HepG2 (cell line): ENCODE measurements at regions not wholly inside any gene's neighbourhood (a gene's known extent, or its start where the extent isn't known, plus 50 kb on each side); places are given as distances from the start of the nearest gene placed in this dataset.
A peak's percentile ranks its signal among the peaks of the same experiment; 100 is the strongest.

Experiments
- ATAC-seq: fragments of 200-7000 bp; cut with Tn5 transposase; 3 replicates; pipeline ENCODE4 v1.9.1; 2020; ENCODE audit warnings: mild to moderate bottlenecking, moderate library complexity
- BruUV-seq: library from RNA; stranded (reverse); fragments of 400-500 nt; replicated peaks from 2 replicates; lab custom pipeline; 2021; lab: Mats Ljungman, UMichigan
- CTCF ChIA-PET: fragments of 300-600 bp; formaldehyde crosslinking; extraction: SDS; loops from one replicate; lab custom pipeline; 2021; ENCODE audit warnings: low total read pairs, inconsistent platforms, low intra/inter-chr PET ratio; lab: Yijun Ruan, JAX
- POLR2A ChIA-PET: fragments of 350-600 bp; sonication (Branson Sonifier 250); formaldehyde crosslinking; loops from one replicate; lab custom pipeline; 2020; ENCODE audit warnings: antibody characterized with exemption, inconsistent platforms; lab: Yijun Ruan, JAX
- DNase-seq: peaks from one replicate; pipeline ENCODE4 v3.0.0-alpha.2; 2015; ENCODE audit warnings: low spot score
- FAIRE-seq: peaks from 3 replicates; lab custom pipeline; 2011; peaks lifted over from hg19 to GRCh38; lab: Jason Lieb, UNC
- H2AFZ ChIP-seq: one replicate; pipeline ENCODE4 v1.6.1; 2011; ENCODE audit warnings: low read length, inconsistent platforms
- H3K27ac ChIP-seq: fragments of 300-600 bp; 3 replicates; pipeline ENCODE4 v1.8.0; 2011; ENCODE audit warnings: mixed run types, mild to moderate bottlenecking, mixed read lengths, low read length, inconsistent platforms; ENCODE audit not compliant: insufficient read depth; ENCODE audit errors: extremely low read length
- H3K27me3 ChIP-seq, 2 experiments: fragments of 200-600 bp in 1 of 2; 2 replicates in 1 of 2; 3 replicates in 1 of 2; pipeline versions ENCODE4 v1.6.0 to v1.8.0; 2011; ENCODE audit warnings: low read length in 2 of 2, mild to moderate bottlenecking in 2 of 2, moderate library complexity in 2 of 2, inconsistent platforms in 1 of 2; ENCODE audit not compliant: insufficient read depth in 2 of 2, control insufficient read depth in 1 of 2
- H3K36me3 ChIP-seq, 2 experiments: fragments of 200-600 bp in 1 of 2; replicated peaks in 1 of 2; 2 replicates in 1 of 2; 3 replicates in 1 of 2; pipeline versions ENCODE4 v1.5.1 to v1.8.0; 2011; ENCODE audit warnings: low read length in 2 of 2, inconsistent platforms in 1 of 2; ENCODE audit not compliant: insufficient read depth in 2 of 2, control insufficient read depth in 1 of 2
- H3K4me1 ChIP-seq: 2 replicates; pipeline ENCODE4 v1.5.1; 2012; ENCODE audit warnings: low read length, inconsistent platforms; ENCODE audit not compliant: insufficient read depth
- H3K4me2 ChIP-seq: 2 replicates; pipeline ENCODE4 v1.6.0; 2011; ENCODE audit warnings: low read depth, low read length, inconsistent platforms
- H3K4me3 ChIP-seq, 3 experiments: fragments of 200-600 bp in 1 of 3; sonication (generic), shearing (Covaris generic) in 1 of 3; replicated peaks in 1 of 3; 2 replicates each; pipeline ENCODE4 v1.5.1; 2011 to 2016; ENCODE audit warnings: low read length in 3 of 3, inconsistent platforms in 2 of 3, low read depth in 2 of 3, mild to moderate bottlenecking in 2 of 3, control low read depth in 1 of 3, mixed read lengths in 1 of 3; ENCODE audit not compliant: insufficient read depth in 1 of 3
- H3K79me2 ChIP-seq: one replicate; pipeline ENCODE4 v1.6.1; 2011; ENCODE audit warnings: low read length, inconsistent platforms; ENCODE audit not compliant: insufficient read depth
- H3K9ac ChIP-seq: 2 replicates; pipeline ENCODE4 v1.6.0; 2011; ENCODE audit warnings: mild to moderate bottlenecking, low read depth, low read length, inconsistent platforms; ENCODE audit not compliant: insufficient read depth
- H3K9me3 ChIP-seq: 2 replicates; pipeline ENCODE4 v1.5.1; 2012; ENCODE audit warnings: mild to moderate bottlenecking, low read length
- H4K20me1 ChIP-seq: 2 replicates; pipeline ENCODE4 v1.6.0; 2011; ENCODE audit warnings: inconsistent platforms, mild to moderate bottlenecking, low read length, moderate library complexity; ENCODE audit not compliant: insufficient read depth
- CBX1 ChIP-seq: IDR thresholded peaks from one replicate; pipeline ENCODE4 v1.6.1; 2016; ENCODE audit warnings: antibody characterized with exemption, low read depth
- CEBPG ChIP-seq: IDR thresholded peaks from 2 replicates; pipeline ENCODE4 v1.6.1; 2016
- FOSL2 ChIP-seq: sonication (generic); formaldehyde crosslinking; IDR thresholded peaks from 2 replicates; pipeline ENCODE4 v1.4.0; 2020; ENCODE audit warnings: missing genetic modification reagents
- HIC2 ChIP-seq: sonication (generic); formaldehyde crosslinking; IDR thresholded peaks from 2 replicates; pipeline ENCODE4 v1.9.0; 2022; ENCODE audit warnings: low read depth, missing genetic modification reagents
- POLR2AphosphoS5 ChIP-seq: IDR thresholded peaks from 2 replicates; pipeline ENCODE4 v1.6.1; 2012; ENCODE audit warnings: low read depth, low read length
- SP140L ChIP-seq: sonication (generic); formaldehyde crosslinking; IDR thresholded peaks from 2 replicates; pipeline ENCODE4 v1.4.0; 2020; ENCODE audit warnings: missing genetic modification reagents, borderline replicate concordance
- ZBTB20 ChIP-seq: sonication (generic); formaldehyde crosslinking; IDR thresholded peaks from 2 replicates; pipeline ENCODE4 v1.8.1; 2023; ENCODE audit warnings: missing genetic modification reagents, low read depth, mild to moderate bottlenecking, borderline replicate concordance
- ZMYM3 ChIP-seq: sonication (generic); formaldehyde crosslinking; IDR thresholded peaks from 2 replicates; pipeline ENCODE4 v1.5.1; 2020; ENCODE audit warnings: mild to moderate bottlenecking, missing genetic modification reagents
- ZNF121 ChIP-seq: sonication (generic); formaldehyde crosslinking; IDR thresholded peaks from 2 replicates; pipeline ENCODE4 v1.5.0; 2020; ENCODE audit warnings: mild to moderate bottlenecking, missing genetic modification reagents
- ZNF180 ChIP-seq: sonication (generic); formaldehyde crosslinking; IDR thresholded peaks from 2 replicates; pipeline ENCODE4 v1.4.0; 2020; ENCODE audit warnings: low read depth, missing genetic modification reagents, borderline replicate concordance
- WGBS: methylation state at CpG from one replicate; pipeline ENCODE4 v1.1.6; 2017; ENCODE audit warnings: low lambda C conversion rate; 5-methylcytosine and 5-hydroxymethylcytosine counted together
- in situ Hi-C: cut with HindIII; loops from 2 replicates; pipeline ENCODE4 v1.10.0; 2017; ENCODE audit warnings: low pct_unique_long_range_greater_than_20kb; ENCODE audit not compliant: extremely low pct_ligation_motif_present
- intact Hi-C: fragments of 100-400 bp; cut with micrococcal nuclease; formaldehyde crosslinking; loops from one replicate; pipeline ENCODE4 v1.10.0; 2022; ENCODE audit not compliant: unreplicated experiment
- TF ChIP-seq, protein P1 (sequence below), 2 experiments: fragments of 450-650 bp in 1 of 2; sonication (generic) in 1 of 2; formaldehyde crosslinking; IDR thresholded peaks; 2 replicates each; pipeline versions ENCODE4 v1.5.0 to v1.8.0; 2020 to 2022; ENCODE audit warnings: mild to moderate bottlenecking in 1 of 2, missing genetic modification reagents in 1 of 2
- TF ChIP-seq, protein P2 (sequence below): sonication (generic); formaldehyde crosslinking; IDR thresholded peaks from 2 replicates; pipeline ENCODE4 v1.8.0; 2022; ENCODE audit warnings: missing genetic modification reagents, mild to moderate bottlenecking, inconsistent platforms, borderline replicate concordance

- Histone ChIP-seq H2AFZ (no peak overlapping the region), H3K79me2 (no peaks in the 10 kb centered on the region), H3K9ac (no peak overlapping the region), H4K20me1 (no peaks in the 10 kb centered on the region), H3K4me1 (peaks cover 69% of the 10 kb centered on the region), H3K4me3 (no peak overlapping the region), H3K27ac (peak overlapping the region; percentile 25), H3K4me2 (no peak overlapping the region), H3K27me3 (no peaks in the 10 kb centered on the region), H3K36me3 (no peaks in the 10 kb centered on the region), H3K9me3 (no peaks in the 10 kb centered on the region)
- no peak for FAIRE-seq
- intact Hi-C loops = no loop called here
- no TSS peak for BruUV-seq
- TF ChIP-seq ZNF121 (CRISPR knock-in tag) (0 out of 2 replicates have a peak, but pooled peaks have one; percentile 28), HIC2 (CRISPR knock-in tag) (no peak)
- no peak for ATAC-seq
- ChIA-PET POLR2A (no interaction called here), CTCF (no interaction called here)
- no peak for DNase-seq
- in situ Hi-C loops = no loop called here
- WGBS = 65% methylated on average over 4 of the region's 4 CpGs
Measured at GRCh38 chr2:47304654-47305053, 64.5 kb upstream of the EPCAM start.

DNA sequence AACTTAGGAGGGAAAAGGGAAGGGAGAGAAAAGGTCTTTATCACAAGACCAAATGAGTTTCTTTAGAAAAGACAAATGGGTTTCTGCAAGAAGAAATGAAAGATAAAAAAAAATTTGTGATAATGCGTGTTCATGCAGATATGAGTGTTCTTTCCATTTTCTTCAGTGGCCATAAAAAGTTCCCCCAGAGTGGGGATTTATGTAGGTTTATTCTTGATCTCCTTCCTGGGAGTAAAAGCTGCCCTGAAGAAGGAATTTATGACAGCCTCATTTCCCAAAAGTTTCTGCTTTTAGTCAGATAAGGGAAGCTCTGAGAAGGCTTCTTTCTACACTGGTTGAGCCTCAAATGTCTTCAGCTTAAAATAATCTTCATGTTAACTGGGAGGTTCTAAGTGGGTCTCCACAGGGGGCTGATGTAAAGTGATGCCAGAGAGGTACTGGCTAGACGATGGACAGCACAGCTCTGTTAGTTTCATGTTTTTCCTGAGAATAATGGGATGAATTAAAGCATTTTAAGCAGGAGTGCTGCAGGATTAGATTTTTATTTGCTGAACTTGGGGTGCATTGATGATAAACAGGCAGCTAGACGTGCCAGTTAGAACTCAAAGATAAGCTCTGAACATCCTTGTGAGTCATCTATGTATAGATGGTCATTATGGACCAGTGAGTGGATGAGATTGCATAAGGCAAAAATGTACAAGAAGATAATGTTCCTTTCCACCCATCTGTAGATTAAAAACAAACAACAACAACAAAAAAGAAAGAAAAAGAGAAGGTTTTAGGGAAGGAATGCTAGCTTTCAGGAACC is 65.6 kb upstream of the EPCAM start:
- no peak overlapping the region for H2AFZ ChIP-seq
- ChIA-PET POLR2A (no interaction called here), CTCF (no interaction called here)
- H3K27me3 ChIP-seq = no peaks in the 10 kb centered on the region
- intact Hi-C loops = no loop called here
- H3K9me3 ChIP-seq = no peaks in the 10 kb centered on the region
- TF ChIP-seq, protein P1, sequence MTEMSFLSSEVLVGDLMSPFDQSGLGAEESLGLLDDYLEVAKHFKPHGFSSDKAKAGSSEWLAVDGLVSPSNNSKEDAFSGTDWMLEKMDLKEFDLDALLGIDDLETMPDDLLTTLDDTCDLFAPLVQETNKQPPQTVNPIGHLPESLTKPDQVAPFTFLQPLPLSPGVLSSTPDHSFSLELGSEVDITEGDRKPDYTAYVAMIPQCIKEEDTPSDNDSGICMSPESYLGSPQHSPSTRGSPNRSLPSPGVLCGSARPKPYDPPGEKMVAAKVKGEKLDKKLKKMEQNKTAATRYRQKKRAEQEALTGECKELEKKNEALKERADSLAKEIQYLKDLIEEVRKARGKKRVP (CRISPR knock-in tag; IDR thresholded peaks at IDR 0.05) = no peak
- TF ChIP-seq SP140L (CRISPR knock-in tag) = no peak
- TF ChIP-seq POLR2AphosphoS5 = no peak
- TF ChIP-seq CEBPG = peak; percentile 21; the same call in 1 of the 2 replicates
- TF ChIP-seq ZMYM3 (CRISPR knock-in tag) = no peak
- TF ChIP-seq ZNF180 = no peak
- peak; percentile 28; the same call in 1 of the 2 replicates for TF ChIP-seq FOSL2 (CRISPR knock-in tag)
- TF ChIP-seq CBX1 = no peak
- TF ChIP-seq, protein P2, sequence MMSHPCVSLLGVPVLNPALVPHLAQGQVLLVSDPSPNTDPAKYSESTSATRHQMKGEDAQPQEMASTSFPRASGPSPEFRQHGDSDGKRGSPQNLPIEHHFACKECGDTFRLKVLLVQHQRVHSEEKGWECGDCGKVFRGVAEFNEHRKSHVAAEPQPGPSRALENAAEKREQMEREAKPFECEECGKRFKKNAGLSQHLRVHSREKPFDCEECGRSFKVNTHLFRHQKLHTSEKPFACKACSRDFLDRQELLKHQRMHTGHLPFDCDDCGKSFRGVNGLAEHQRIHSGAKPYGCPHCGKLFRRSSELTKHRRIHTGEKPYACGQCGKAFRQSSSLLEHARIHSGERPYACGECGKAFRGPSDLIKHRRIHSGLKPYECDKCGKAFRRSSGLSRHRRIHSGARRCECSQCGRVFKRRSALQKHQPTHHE = no peak
- TF ChIP-seq ZBTB20 (CRISPR knock-in tag) = peak; percentile 46; the same call in 1 of the 2 replicates
- no peak overlapping the region for H3K4me3 ChIP-seq
- in situ Hi-C loops = no loop called here
- 53% methylated on average over 3 of the region's 3 CpGs for WGBS
- no peaks in the 10 kb centered on the region for H3K79me2 ChIP-seq
- peak; percentile 54 for FAIRE-seq
- no peaks in the 10 kb centered on the region for H3K36me3 ChIP-seq
- no peak overlapping the region for H3K9ac ChIP-seq
- H3K27ac ChIP-seq = no peak overlapping the region
- H4K20me1 ChIP-seq = no peaks in the 10 kb centered on the region
- no peak overlapping the region for H3K4me2 ChIP-seq
- H3K4me1 ChIP-seq = peaks cover 58% of the 10 kb centered on the region
- DNase-seq = no peak
- ATAC-seq = no peak
- BruUV-seq = no TSS peak
